NCI-H2227 treated with DMSO at 0.1 percent for 48 hours (cell line): ENCODE measurements at regions not wholly inside any gene's neighbourhood (a gene's known extent, or its start where the extent isn't known, plus 50 kb on each side); places are given as distances from the start of the nearest gene placed in this dataset.

Experiments
- DNase-seq: peaks from one replicate; lab custom pipeline; 2025; lab: John Stamatoyannopoulos, UW

- DNase-seq, result no peak
These were observed 95.9 kb upstream of the GALNT2 start for GRCh38 chr1:229971141-229971540.

GRCh38 chr1:229972600-229973296 is 94.3 kb upstream of the GALNT2 start:
- no peak for DNase-seq

GRCh38 chr1:229973297-229973612 is 93.8 kb upstream of the GALNT2 start:
- no peak for DNase-seq

GRCh38 chr1:229975047-229975446 is 92.0 kb upstream of the GALNT2 start:
- no peak for DNase-seq

GRCh38 chr1:229980009-229980408 is 87.0 kb upstream of the GALNT2 start:
- DNase-seq, result no peak

- no peak for DNase-seq
These were observed 85.3 kb upstream of the GALNT2 start for GRCh38 chr1:229981736-229982135.

GRCh38 chr1:229984310-229984991 is 82.6 kb upstream of the GALNT2 start:
- no peak for DNase-seq

GRCh38 chr1:229984992-229985612 is 81.9 kb upstream of the GALNT2 start:
- no peak for DNase-seq

GRCh38 chr1:229985613-229986010 is 81.4 kb upstream of the GALNT2 start:
- DNase-seq, result no peak

GRCh38 chr1:229986737-229987337 is 80.2 kb upstream of the GALNT2 start:
- DNase-seq, result no peak

- no peak for DNase-seq
These were observed 79.1 kb upstream of the GALNT2 start for GRCh38 chr1:229987953-229988352.

GRCh38 chr1:229988534-229988933 is 78.5 kb upstream of the GALNT2 start:
- no peak for DNase-seq

GRCh38 chr1:229989591-229990248 is 77.3 kb upstream of the GALNT2 start:
- DNase-seq, result no peak

- no peak for DNase-seq
These were observed 76.7 kb upstream of the GALNT2 start for GRCh38 chr1:229990326-229990725.

- no peak for DNase-seq
These were observed 75.9 kb upstream of the GALNT2 start for GRCh38 chr1:229991104-229991513.

GRCh38 chr1:229991724-229992333 is 75.2 kb upstream of the GALNT2 start:
- no peak for DNase-seq

- DNase-seq, result no peak
These were observed 74.0 kb upstream of the GALNT2 start for GRCh38 chr1:229993060-229993459.

GRCh38 chr1:229993894-229994293 is 73.1 kb upstream of the GALNT2 start:
- DNase-seq, result no peak

GRCh38 chr1:229999004-229999670 is 67.9 kb upstream of the GALNT2 start:
- no peak for DNase-seq

GRCh38 chr1:230000493-230001184 is 66.4 kb upstream of the GALNT2 start:
- no peak for DNase-seq
